SU-DHL-6 (cell line): ENCODE measurements at regions not wholly inside any gene's neighbourhood (a gene's known extent, or its start where the extent isn't known, plus 50 kb on each side); places are given as distances from the start of the nearest gene placed in this dataset.

ENCODE experiments used
- H2AFZ ChIP-seq: fragments of 200-600 bp; sonication (generic); 2 replicates; pipeline ENCODE4 v1.6.1; 2014; ENCODE audit warnings: low read depth, mild to moderate bottlenecking, moderate library complexity, mixed read lengths, antibody characterized with exemption, low read length; ENCODE audit not compliant: severe bottlenecking
- H3F3A ChIP-seq: fragments of 200-600 bp; shearing (Covaris generic); 2 replicates; pipeline ENCODE4 v1.6.0; 2016; ENCODE audit warnings: antibody characterized with exemption, mild to moderate bottlenecking; ENCODE audit not compliant: insufficient read depth
- H3K27ac ChIP-seq: fragments of 200-600 bp; sonication (generic); 2 replicates; pipeline ENCODE4 v1.5.1; 2016; ENCODE audit warnings: low read depth, mild to moderate bottlenecking, low read length, moderate library complexity, mixed read lengths
- H3K27me3 ChIP-seq: fragments of 200-600 bp; sonication (generic), shearing (Covaris generic); 2 replicates; pipeline ENCODE4 v1.6.0; 2014; ENCODE audit warnings: mild to moderate bottlenecking, low read length
- H3K36me3 ChIP-seq: fragments of 200-600 bp; sonication (generic); 2 replicates; pipeline ENCODE4 v1.6.1; 2014; ENCODE audit warnings: mild to moderate bottlenecking, low read length, mixed read lengths
- H3K4me2 ChIP-seq: fragments of 300-600, 200-600 bp; shearing (Covaris generic), sonication (generic); 2 replicates; pipeline ENCODE4 v1.6.0; 2014; ENCODE audit warnings: low read length, low read depth, mild to moderate bottlenecking; ENCODE audit not compliant: poor library complexity, severe bottlenecking
- H3K4me3 ChIP-seq: fragments of 200-600 bp; sonication (generic); 2 replicates; pipeline ENCODE4 v1.5.1; 2014; ENCODE audit warnings: antibody characterized with exemption, low read length, mild to moderate bottlenecking, mixed read lengths; ENCODE audit not compliant: insufficient read depth, poor library complexity, severe bottlenecking
- H3K79me2 ChIP-seq: fragments of 200-600 bp; sonication (generic); 2 replicates; pipeline ENCODE4 v1.6.1; 2014; ENCODE audit warnings: mild to moderate bottlenecking, low read length, moderate library complexity; ENCODE audit not compliant: insufficient read depth
- H3K9ac ChIP-seq: fragments of 200-600 bp; sonication (generic); 2 replicates; pipeline ENCODE4 v1.7.0; 2014; ENCODE audit warnings: mild to moderate bottlenecking, low read length
- H3K9me2 ChIP-seq: fragments of 200-600 bp; sonication (generic); replicated peaks from 2 replicates; pipeline ENCODE4 v1.6.1; 2014; ENCODE audit warnings: low read length; ENCODE audit not compliant: insufficient read depth
- H3K9me3 ChIP-seq: fragments of 200-600 bp; sonication (generic); 2 replicates; pipeline ENCODE4 v1.6.1; 2014; ENCODE audit warnings: low read length, mixed read lengths; ENCODE audit not compliant: insufficient read depth
- H4K20me1 ChIP-seq: fragments of 200-600 bp; sonication (generic); 2 replicates; pipeline ENCODE4 v1.6.1; 2014; ENCODE audit warnings: low read depth, mild to moderate bottlenecking, antibody characterized with exemption, low read length, moderate library complexity, mixed read lengths
- EZH2phosphoT487 ChIP-seq: fragments of 200-600 bp; sonication (generic), shearing (Covaris generic); conservative IDR thresholded peaks from 2 replicates; pipeline ENCODE4 v1.6.1; 2018; ENCODE audit warnings: mild to moderate bottlenecking, antibody characterized with exemption, low read length, moderate library complexity, mixed read lengths
- TF ChIP-seq, protein P1 (sequence below): fragments of 200-600 bp; sonication (generic); IDR thresholded peaks from one replicate; pipeline ENCODE4 v1.5.1; 2017; ENCODE audit warnings: antibody characterized with exemption, mild to moderate bottlenecking, low read length, moderate library complexity; ENCODE audit not compliant: insufficient read depth, poor library complexity, severe bottlenecking

DNA sequence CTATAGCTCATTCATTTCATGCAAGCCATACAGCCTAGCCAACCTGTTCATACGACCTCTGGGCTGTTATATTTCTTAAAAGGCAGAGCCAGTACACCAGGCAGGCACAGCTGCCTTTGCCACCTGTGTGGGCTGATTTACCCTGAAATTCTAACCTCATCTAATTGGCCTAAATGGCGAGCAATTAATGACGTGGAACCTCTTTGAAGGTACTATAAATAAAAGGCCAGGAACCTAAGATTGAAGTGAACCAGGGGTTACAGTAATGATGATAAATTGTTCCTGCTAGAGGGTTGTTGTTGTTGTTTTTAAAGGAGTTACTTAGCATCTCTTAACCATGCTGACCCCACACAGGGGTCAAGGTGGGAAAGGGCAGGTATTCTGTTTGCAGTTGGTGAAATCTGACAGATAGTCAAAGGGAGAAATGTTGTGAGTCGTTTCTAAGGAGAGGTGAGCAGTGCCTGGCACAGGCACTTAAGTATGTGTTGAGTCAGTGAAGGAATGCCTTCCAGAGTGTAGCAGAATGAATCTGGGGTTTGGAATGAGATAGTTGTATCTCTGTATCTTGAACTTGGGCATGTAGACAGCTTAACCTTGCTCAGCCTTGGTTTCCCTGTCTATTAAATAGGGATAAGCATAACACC, 213.5 kb upstream of the NAV2 start:
- no peak overlapping the region for H2AFZ ChIP-seq
- H3K36me3 ChIP-seq = no peaks in the 10 kb centered on the region
- no peak overlapping the region for H3K27ac ChIP-seq
- no peaks in the 10 kb centered on the region for H3K79me2 ChIP-seq
- no peak overlapping the region for H3K9ac ChIP-seq
- H3K9me2 ChIP-seq = no peaks in the 10 kb centered on the region
- no peaks in the 10 kb centered on the region for H3K9me3 ChIP-seq
- no peaks in the 10 kb centered on the region for H3K27me3 ChIP-seq
- H3K4me3 ChIP-seq = no peak overlapping the region
- no peaks in the 10 kb centered on the region for H3F3A ChIP-seq
- no peak overlapping the region for H3K4me2 ChIP-seq
- H4K20me1 ChIP-seq = no peaks in the 10 kb centered on the region
- TF ChIP-seq, protein P1, sequence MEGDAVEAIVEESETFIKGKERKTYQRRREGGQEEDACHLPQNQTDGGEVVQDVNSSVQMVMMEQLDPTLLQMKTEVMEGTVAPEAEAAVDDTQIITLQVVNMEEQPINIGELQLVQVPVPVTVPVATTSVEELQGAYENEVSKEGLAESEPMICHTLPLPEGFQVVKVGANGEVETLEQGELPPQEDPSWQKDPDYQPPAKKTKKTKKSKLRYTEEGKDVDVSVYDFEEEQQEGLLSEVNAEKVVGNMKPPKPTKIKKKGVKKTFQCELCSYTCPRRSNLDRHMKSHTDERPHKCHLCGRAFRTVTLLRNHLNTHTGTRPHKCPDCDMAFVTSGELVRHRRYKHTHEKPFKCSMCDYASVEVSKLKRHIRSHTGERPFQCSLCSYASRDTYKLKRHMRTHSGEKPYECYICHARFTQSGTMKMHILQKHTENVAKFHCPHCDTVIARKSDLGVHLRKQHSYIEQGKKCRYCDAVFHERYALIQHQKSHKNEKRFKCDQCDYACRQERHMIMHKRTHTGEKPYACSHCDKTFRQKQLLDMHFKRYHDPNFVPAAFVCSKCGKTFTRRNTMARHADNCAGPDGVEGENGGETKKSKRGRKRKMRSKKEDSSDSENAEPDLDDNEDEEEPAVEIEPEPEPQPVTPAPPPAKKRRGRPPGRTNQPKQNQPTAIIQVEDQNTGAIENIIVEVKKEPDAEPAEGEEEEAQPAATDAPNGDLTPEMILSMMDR = no peak

DNA sequence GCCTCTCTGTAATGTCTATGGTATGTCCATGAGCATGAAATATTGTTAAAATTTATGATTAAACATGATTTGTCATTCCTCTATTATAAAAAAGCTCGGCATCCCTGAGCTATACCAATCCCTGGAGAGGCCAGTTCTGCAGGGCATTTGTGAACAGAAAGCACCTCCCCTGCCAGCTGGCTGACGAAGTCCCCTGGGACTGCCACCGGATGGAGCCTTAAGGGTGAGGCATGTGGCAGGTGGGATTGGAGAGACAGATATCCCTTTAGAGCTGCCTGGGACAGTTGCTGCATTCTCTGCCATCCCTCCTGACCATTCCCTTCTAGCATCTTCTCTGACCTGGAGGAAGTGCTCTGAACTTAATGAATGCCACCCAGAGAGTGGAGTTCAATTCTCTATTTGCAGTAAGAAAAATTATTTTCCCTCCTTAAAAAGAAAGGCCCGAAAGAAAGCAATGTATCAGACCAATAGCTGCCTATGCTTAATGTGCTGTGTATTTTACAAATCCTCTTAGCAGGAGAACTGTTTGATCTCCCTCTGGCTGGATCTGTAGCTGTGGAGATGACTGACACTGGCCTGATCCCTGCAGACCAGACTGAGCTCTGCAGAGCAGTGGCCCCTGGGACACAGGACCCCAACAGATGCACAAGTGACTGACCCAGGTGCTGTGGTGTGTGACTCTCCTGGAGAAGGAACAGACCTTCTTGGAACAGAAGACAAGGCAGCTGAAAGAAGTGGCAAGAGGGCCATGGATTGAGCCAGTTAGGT, 219.0 kb upstream of the NAV2 start:
- TF ChIP-seq EZH2phosphoT487 = no peak
- TF ChIP-seq, protein P1 = no peak
- Histone ChIP-seq H2AFZ (no peak overlapping the region), H3K79me2 (no peaks in the 10 kb centered on the region), H3K36me3 (no peaks in the 10 kb centered on the region), H3K27me3 (no peaks in the 10 kb centered on the region), H3K4me2 (no peak overlapping the region), H3F3A (no peaks in the 10 kb centered on the region), H3K9me2 (no peaks in the 10 kb centered on the region), H3K9me3 (no peaks in the 10 kb centered on the region), H4K20me1 (no peaks in the 10 kb centered on the region), H3K27ac (no peak overlapping the region), H3K4me3 (no peak overlapping the region), H3K9ac (no peak overlapping the region)

DNA sequence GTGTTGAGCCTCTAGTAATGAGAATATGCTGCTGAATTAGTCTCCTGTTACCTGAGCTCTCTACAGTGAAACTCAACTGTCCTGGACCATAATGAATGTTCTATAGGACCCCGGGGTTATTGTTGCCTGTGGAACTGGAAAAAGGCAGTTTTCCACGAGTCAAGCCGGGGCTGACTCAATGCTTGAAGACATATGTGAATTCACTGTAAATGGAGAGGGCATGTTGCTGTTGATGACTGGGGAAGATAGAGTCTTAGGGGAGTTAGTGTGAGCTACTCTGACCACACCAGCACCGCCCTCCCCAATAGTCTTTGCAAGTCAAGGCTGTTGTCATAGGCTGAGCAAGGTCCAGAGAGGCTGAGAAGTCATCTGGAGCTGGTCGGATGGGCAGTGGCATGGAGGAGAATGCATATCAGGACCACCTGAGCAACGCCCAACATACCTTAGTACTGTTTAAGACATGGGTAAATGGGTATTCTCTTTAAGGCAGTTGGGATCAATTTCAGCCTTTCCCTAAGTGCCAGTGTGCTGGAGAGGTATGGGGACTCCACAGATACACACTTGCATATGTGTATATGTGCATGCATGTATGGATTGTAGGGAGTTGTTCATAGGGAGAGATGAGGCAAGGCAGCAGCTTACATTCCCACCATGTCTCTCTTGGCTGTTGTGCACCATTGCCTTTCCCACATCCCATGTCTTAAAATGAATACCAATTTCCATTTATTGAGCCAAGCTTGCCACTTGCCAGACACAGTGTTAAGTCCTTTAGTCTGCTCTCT, 230.1 kb upstream of the NAV2 start:
- TF ChIP-seq, protein P1 = no peak
- no peak for TF ChIP-seq EZH2phosphoT487
- no peak overlapping the region for H2AFZ ChIP-seq

More for the DNA sequence above, 230.1 kb upstream of the NAV2 start:
- H3K9ac ChIP-seq = no peak overlapping the region
- no peaks in the 10 kb centered on the region for H4K20me1 ChIP-seq
- no peaks in the 10 kb centered on the region for H3K9me3 ChIP-seq
- no peaks in the 10 kb centered on the region for H3K27me3 ChIP-seq
- no peaks in the 10 kb centered on the region for H3F3A ChIP-seq
- no peaks in the 10 kb centered on the region for H3K79me2 ChIP-seq
- no peak overlapping the region for H3K4me3 ChIP-seq
- no peaks in the 10 kb centered on the region for H3K9me2 ChIP-seq
- no peaks in the 10 kb centered on the region for H3K36me3 ChIP-seq
- no peak overlapping the region for H3K27ac ChIP-seq
- no peak overlapping the region for H3K4me2 ChIP-seq
